HG02852 (cell line): ENCODE measurements at regions not wholly inside any gene's neighbourhood (a gene's known extent, or its start where the extent isn't known, plus 50 kb on each side); places are given as distances from the start of the nearest gene placed in this dataset.
A peak's percentile ranks its signal among the peaks of the same experiment; 100 is the strongest.
"Not testable (repeated sequence)": the region's sequence is repeated elsewhere in the genome, so short reads cannot be mapped to it uniquely, and the experiment has no call there.

Experiments used
- ATAC-seq: cut with Tn5 transposase; IDR thresholded peaks from one replicate; pipeline ENCODE4 v1.9.1; 2021; ENCODE audit warnings: mild to moderate bottlenecking, moderate library complexity; ENCODE audit not compliant: unreplicated experiment

- no peak for ATAC-seq
These were observed 74.6 kb downstream of the FEM1C start for GRCh38 chr5:115469904-115470516.

DNA sequence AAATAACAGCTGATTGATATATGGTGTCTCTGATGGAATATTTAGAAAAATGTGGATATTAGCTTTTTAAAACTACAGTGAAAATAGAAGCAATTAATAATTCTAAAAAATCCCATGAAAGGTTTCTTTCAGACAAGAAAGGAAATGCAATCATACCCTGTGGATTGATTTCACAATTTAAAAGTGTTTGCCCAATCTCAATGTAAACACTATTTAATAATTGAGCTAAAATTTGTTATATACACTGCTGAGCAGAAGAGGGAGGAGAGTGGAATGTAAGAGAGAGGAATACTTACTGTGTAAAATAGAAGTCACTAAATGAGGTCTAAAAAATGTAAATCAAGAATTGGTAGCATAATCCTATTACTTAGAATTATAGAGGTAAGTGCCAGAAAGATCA, 76.9 kb downstream of the FEM1C start:
- ATAC-seq: no peak

- no peak for ATAC-seq
These were observed 79.1 kb downstream of the FEM1C start for GRCh38 chr5:115465431-115465830.

GRCh38 chr5:115463983-115464382, 80.6 kb downstream of the FEM1C start:
- ATAC-seq: no peak

GRCh38 chr5:115461506-115462290, 82.9 kb downstream of the FEM1C start:
- ATAC-seq: peak; percentile 42

- ATAC-seq: no peak
These were observed 83.5 kb downstream of the FEM1C start for GRCh38 chr5:115461093-115461492.

- peak; percentile 78 for ATAC-seq
These were observed 84.1 kb downstream of the FEM1C start for GRCh38 chr5:115460472-115460871.

GRCh38 chr5:115459855-115460341, 84.7 kb downstream of the FEM1C start:
- ATAC-seq: no peak

DNA sequence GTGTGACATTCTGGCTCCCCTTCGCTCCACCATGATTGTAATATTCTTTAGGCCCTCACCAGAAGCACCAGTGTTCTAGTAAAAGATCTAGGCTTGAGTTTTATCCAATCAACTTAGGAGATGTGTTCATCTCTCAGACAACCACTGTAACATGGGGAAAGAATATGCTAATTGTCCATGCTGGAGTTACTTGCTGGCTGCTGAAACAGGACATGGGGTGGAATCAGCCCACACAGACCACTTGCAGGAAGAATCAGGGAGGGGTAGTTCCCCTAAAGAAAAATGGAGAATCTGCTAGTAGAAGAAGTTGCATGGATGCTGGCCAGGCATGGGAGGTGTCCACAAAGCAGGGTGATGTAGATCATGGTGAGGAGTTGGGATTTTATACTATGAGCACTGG, 86.2 kb downstream of the FEM1C start:
- no peak for ATAC-seq

DNA sequence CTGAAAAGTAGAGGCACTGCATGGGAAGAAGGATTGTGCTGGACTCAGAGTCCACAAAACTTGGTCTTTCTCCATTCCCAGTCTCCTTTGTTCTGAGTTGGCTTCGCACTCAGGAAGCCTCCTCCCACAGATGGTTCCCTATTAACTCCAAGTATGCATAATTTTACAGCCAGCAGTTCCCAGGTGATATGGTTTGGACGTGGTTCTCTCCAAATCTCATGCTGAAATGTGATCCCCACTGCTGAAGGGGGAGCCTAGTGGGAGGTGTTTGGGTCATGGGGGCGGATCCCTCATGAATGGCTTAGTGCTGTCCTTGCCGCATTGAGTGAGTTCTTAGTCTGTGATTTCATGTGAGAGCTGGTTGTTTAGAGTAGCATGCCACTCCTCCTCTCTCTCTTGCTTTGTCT, 86.6 kb downstream of the FEM1C start:
- no peak for ATAC-seq

DNA sequence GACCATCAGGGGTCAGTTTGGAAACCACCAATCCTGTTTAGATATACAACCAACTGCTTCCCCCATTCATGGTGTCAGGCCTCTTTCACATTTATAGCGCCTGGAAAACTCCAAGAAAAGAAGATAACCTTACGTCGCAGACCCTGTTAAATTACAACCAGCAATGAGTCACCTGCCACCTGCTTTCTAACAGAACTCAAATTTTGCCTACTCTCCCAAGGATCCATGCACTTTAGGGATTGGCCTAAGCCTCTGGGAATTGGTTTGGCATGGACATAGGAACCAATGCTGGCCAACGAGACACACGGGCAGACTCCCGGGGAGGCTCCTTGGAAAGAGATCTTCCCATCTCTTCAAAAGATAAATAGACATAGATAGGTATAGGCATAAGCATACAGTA, 87.0 kb downstream of the FEM1C start:
- ATAC-seq: no peak

- no peak for ATAC-seq
These were observed 88.0 kb downstream of the FEM1C start for GRCh38 chr5:115456539-115457040.

DNA sequence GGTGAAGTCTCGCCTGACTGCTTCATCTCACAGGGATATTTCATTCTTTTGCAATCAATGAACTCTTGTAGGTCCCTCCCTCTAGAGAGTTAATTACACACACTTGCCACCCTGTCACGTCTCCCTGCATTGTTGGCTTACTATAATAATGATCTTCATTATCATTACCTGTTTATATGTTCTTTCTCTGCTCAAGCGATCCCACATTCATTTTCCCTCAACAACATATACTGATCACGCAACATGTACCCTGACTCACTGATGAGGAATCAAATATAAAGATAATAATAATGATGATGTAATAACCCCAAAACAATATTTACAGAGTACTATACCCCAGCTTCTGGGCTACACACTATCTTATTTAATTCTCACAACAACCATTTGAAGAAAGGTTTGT, 88.5 kb downstream of the FEM1C start:
- no peak for ATAC-seq

DNA sequence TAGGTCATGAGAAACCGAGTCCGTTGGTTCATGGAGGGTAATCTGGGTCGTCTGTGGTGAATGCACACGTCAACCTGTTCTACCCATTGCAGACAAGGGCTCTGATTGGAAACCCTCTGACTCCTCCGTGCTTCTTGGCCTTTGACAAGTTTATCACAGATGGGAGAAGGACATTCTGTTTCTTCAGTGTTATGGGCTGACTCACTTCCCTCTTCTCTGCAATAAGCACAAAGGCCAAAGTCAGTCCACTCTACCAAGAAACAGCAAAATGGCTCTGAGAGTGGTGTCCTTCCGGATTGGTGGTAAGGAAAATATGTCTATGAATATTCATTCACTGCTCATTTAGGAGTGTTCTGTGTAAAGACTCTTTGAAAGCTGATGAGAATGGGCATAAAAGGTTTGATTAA, 89.3 kb downstream of the FEM1C start:
- ATAC-seq: no peak

DNA sequence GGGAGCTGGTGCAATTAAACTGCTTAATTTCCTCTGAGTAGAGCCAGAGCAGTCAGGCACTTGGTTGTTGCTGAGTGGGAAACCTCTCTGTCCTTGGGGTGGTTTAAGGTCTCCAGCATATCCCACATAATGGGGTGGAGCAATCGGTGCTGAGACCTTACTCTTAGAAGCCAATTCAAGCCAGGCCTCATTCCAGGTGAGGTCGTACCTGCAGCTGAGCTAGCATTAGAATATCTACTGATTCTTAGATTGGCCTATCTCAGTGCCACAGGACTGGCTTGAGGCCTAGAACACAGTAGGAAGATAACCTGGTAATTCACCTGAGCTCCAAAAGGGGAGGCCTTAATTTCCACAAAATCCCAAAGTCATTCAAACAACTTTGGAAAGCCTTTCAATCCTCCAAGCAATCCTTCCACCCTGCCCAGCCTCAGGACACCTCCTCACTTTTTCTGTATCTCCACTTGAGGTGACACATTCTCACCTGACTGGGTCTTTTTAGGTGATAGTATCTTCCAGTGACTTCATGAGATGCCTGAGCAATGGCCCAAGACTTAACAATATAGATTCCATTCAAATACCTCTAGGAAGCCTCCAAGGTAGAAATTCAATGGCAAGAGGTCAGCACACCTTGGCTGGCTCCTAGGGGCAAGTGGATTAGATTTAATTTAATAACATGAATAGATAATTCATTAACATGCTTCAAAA, 91.0 kb downstream of the FEM1C start:
- no peak for ATAC-seq

DNA sequence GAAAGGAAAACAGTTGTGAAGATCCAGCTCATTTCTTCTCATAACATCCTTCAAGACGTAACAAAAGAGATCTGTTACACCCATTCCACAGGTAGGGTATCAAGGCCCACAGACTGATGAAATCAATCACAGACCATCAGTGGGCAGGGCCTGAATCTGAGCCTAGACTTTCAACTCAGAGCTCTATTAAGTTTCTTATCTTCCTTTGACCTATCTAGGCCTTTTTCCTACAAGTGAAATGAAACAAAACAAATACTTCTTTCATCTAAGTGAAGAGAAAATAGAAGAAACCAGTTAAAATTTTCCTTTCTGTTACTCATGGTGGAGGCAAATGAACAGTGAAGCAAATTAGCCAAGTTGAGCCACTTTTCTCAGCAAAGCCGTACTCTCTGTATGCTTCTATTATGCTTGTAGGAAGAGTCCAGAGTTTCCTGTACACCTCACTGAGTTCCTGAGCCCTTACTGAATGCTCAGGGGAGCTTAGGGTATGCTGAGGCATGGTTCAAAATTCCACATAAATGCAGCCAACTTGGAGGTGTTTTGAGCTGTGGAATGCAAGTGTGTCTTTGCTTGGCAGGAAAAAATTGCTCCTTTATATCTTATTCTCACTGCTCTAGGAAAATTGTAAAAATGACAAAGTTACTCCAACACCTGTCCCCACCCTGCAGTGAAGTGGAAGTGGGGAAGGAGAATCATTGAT, 91.9 kb downstream of the FEM1C start:
- ATAC-seq: no peak

DNA sequence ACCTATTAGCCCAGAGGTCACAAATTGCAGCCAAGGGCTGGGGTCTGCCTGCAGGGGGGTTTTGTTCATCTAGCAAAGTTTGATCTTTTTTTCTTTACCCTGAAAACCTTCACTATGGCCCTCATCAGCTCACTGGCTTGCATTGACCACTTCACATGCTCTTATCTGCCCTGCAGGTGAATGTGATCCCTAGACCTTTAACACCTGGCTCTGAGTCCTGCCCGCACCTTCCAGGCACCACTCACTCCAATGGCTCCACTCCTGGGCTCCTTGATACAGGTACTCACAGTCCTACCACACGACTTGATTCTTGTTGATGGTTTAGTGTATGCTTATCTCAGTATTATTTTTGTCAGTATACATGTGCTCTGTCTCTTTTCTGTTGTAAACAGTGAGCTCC, 92.5 kb downstream of the FEM1C start:
- ATAC-seq: no peak

GRCh38 chr5:115450741-115451140, 93.8 kb downstream of the FEM1C start:
- ATAC-seq: peak; percentile 88

- not testable (repeated sequence) for ATAC-seq
These were observed 95.9 kb downstream of the FEM1C start for GRCh38 chr5:115448630-115449029.

- ATAC-seq: no peak
These were observed 103.7 kb downstream of the FEM1C start for GRCh38 chr5:115440782-115441451.
